ENCODE measurements at regions not wholly inside any gene's neighbourhood (a gene's known extent, or its start where the extent isn't known, plus 50 kb on each side); places are given as distances from the start of the nearest gene placed in this dataset.

GRCh38 chr10:35835545-35835944, 193.4 kb upstream of the FZD8 start:
- no peak for TF ChIP-seq POLR2A (IDR thresholded peaks at IDR 0.05)
- TF ChIP-seq, protein P1, sequence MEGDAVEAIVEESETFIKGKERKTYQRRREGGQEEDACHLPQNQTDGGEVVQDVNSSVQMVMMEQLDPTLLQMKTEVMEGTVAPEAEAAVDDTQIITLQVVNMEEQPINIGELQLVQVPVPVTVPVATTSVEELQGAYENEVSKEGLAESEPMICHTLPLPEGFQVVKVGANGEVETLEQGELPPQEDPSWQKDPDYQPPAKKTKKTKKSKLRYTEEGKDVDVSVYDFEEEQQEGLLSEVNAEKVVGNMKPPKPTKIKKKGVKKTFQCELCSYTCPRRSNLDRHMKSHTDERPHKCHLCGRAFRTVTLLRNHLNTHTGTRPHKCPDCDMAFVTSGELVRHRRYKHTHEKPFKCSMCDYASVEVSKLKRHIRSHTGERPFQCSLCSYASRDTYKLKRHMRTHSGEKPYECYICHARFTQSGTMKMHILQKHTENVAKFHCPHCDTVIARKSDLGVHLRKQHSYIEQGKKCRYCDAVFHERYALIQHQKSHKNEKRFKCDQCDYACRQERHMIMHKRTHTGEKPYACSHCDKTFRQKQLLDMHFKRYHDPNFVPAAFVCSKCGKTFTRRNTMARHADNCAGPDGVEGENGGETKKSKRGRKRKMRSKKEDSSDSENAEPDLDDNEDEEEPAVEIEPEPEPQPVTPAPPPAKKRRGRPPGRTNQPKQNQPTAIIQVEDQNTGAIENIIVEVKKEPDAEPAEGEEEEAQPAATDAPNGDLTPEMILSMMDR (IDR thresholded peaks at IDR 0.05) = no peak
